CD4-positive, alpha-beta memory T cell (primary cell): ENCODE measurements at regions not wholly inside any gene's neighbourhood (a gene's known extent, or its start where the extent isn't known, plus 50 kb on each side); places are given as distances from the start of the nearest gene placed in this dataset.

Experiments used
- CTCF ChIA-PET: fragments of 350-600 bp; sonication (Branson Sonifier 250); formaldehyde crosslinking; loops from one replicate; lab custom pipeline; 2021; ENCODE audit warnings: inconsistent platforms; ENCODE audit not compliant: partially characterized antibody; lab: Charles Lee
- POLR2A ChIA-PET: fragments of 350-600 bp; sonication (Branson Sonifier 250); formaldehyde crosslinking; loops from one replicate; lab custom pipeline; 2021; ENCODE audit not compliant: partially characterized antibody; lab: Charles Lee
- DNase-seq, 5 donors: peaks; one replicate each; pipeline versions ENCODE4 v3.0.0 to v3.0.0-alpha.2; 2020 to 2022; ENCODE audit warnings: mixed read lengths in 1 of 5
- H3K27ac ChIP-seq: one replicate; pipeline ENCODE4 v1.7.0; 2013; ENCODE audit warnings: low read depth, low read length
- H3K27me3 ChIP-seq: 2 replicates; pipeline ENCODE4 v1.7.0; 2013; ENCODE audit warnings: mild to moderate bottlenecking, low read length, moderate library complexity; ENCODE audit not compliant: insufficient read depth
- H3K36me3 ChIP-seq: 2 replicates; pipeline ENCODE4 v1.7.0; 2013; ENCODE audit warnings: mild to moderate bottlenecking, low read length, moderate library complexity; ENCODE audit not compliant: insufficient read depth
- H3K4me1 ChIP-seq: 2 replicates; pipeline ENCODE4 v1.7.0; 2013; ENCODE audit warnings: mild to moderate bottlenecking, low read length, moderate library complexity; ENCODE audit not compliant: insufficient read depth
- H3K4me3 ChIP-seq, 2 donors: one replicate each; pipeline ENCODE4 v1.7.0; 2013; ENCODE audit warnings: low read length in 2 of 2, mild to moderate bottlenecking in 1 of 2
- H3K9me3 ChIP-seq, 2 donors: one replicate each; pipeline ENCODE4 v1.7.0; 2013; ENCODE audit warnings: low read length in 2 of 2, control low read depth in 1 of 2; ENCODE audit not compliant: control insufficient read depth in 1 of 2
- H3K27ac Mint-ChIP-seq, 7 donors: one replicate each; pipeline ENCODE4 v1.8.0; 2020 to 2021; ENCODE audit warnings: mixed read lengths in 7 of 7, mild to moderate bottlenecking in 6 of 7, inconsistent platforms in 3 of 7, moderate library complexity in 3 of 7
- H3K27me3 Mint-ChIP-seq, 2 donors: one replicate each; pipeline ENCODE4 v1.8.0; 2020 to 2021; ENCODE audit warnings: mixed read lengths in 2 of 2
- H3K36me3 Mint-ChIP-seq, 2 donors: one replicate each; pipeline ENCODE4 v1.8.0; 2020 to 2021; ENCODE audit warnings: mixed read lengths in 2 of 2, inconsistent platforms in 1 of 2, mild to moderate bottlenecking in 1 of 2
- H3K4me1 Mint-ChIP-seq, 4 donors: one replicate each; pipeline ENCODE4 v1.8.0; 2020 to 2021; ENCODE audit warnings: mixed read lengths in 4 of 4, mild to moderate bottlenecking in 1 of 4
- H3K4me3 Mint-ChIP-seq, 8 donors: one replicate each; pipeline ENCODE4 v1.8.0; 2020 to 2021; ENCODE audit warnings: mixed read lengths in 8 of 8, mild to moderate bottlenecking in 7 of 8, moderate library complexity in 6 of 8, inconsistent platforms in 3 of 8
- H3K9me3 Mint-ChIP-seq, 8 donors: one replicate each; pipeline ENCODE4 v1.8.0; 2020 to 2021; ENCODE audit warnings: mixed read lengths in 8 of 8, mild to moderate bottlenecking in 5 of 8, inconsistent platforms in 3 of 8, moderate library complexity in 1 of 8
- intact Hi-C: fragments of 100-400 bp; cut with micrococcal nuclease; formaldehyde crosslinking; loops from one replicate; pipeline ENCODE4 v1.15.1; 2023

- no peak overlapping the region for H3K27ac ChIP-seq
- peaks cover 0 to 8% (median 4%) of the 10 kb centered on the region in 8 donors for H3K9me3 Mint-ChIP-seq
- no peaks in the 10 kb centered on the region for H3K36me3 ChIP-seq
- DNase-seq, result no peak
- intact Hi-C loops, result no loop called here
- no peak overlapping the region for H3K4me3 ChIP-seq
- H3K4me3 Mint-ChIP-seq, result peak overlapping the region in 1 of 8 donors; percentile 51
- CTCF ChIA-PET, result interaction anchor here (1.1 kb wide), 1 partner anchor 16 kb away, joined by 3 read pairs; no protein-coding TSS in a partner anchor
- POLR2A ChIA-PET, result no interaction called here
- no peaks in the 10 kb centered on the region for H3K9me3 ChIP-seq
- no peaks in the 10 kb centered on the region for H3K27me3 ChIP-seq
- H3K27ac Mint-ChIP-seq, result no peak overlapping the region
- H3K27me3 Mint-ChIP-seq, result no peaks in the 10 kb centered on the region
- peaks cover 13 to 21% (median 17%) of the 10 kb centered on the region in 4 donors for H3K4me1 Mint-ChIP-seq
- H3K36me3 Mint-ChIP-seq, result no peaks in the 10 kb centered on the region
- peaks cover 17% of the 10 kb centered on the region for H3K4me1 ChIP-seq
Measured at GRCh38 chr9:20016611-20017010, 227.8 kb upstream of the SLC24A2 start.

- ChIA-PET POLR2A (no interaction called here), CTCF (interaction anchor here (1.1 to 1.3 kb wide), 3 partner anchors 10 to 926 kb away, joined by 3 read pairs; no protein-coding TSS in a partner anchor)
- Mint-ChIP-seq H3K36me3 (no peaks in the 10 kb centered on the region), H3K27me3 (no peaks in the 10 kb centered on the region), H3K27ac (peak overlapping the region in 4 of 7 donors; percentile 38 to 90 (median 67)), H3K4me1 (peaks cover 13 to 21% (median 17%) of the 10 kb centered on the region in 4 donors), H3K4me3 (peak overlapping the region in 4 of 8 donors; percentile 24 to 67 (median 34)), H3K9me3 (peaks cover 5 to 13% (median 9%) of the 10 kb centered on the region in 8 donors)
- no peaks in the 10 kb centered on the region for H3K9me3 ChIP-seq
- intact Hi-C loops, result no loop called here
- no peaks in the 10 kb centered on the region for H3K36me3 ChIP-seq
- no peak overlapping the region for H3K27ac ChIP-seq
- no peaks in the 10 kb centered on the region for H3K27me3 ChIP-seq
- DNase-seq, result peak in 1 of 5 donors; percentile 9
- H3K4me1 ChIP-seq, result peaks cover 17% of the 10 kb centered on the region
- no peak overlapping the region for H3K4me3 ChIP-seq
Measured at GRCh38 chr9:20015427-20015931, 226.6 kb upstream of the SLC24A2 start.

GRCh38 chr9:20014168-20014567 lies 225.3 kb upstream of the SLC24A2 start:
- Histone ChIP-seq H3K36me3 (no peaks in the 10 kb centered on the region), H3K4me1 (peaks cover 17% of the 10 kb centered on the region), H3K27ac (no peak overlapping the region), H3K27me3 (no peaks in the 10 kb centered on the region), H3K4me3 (no peak overlapping the region), H3K9me3 (no peaks in the 10 kb centered on the region)
- no peak for DNase-seq
- POLR2A ChIA-PET, result no interaction called here
- H3K4me1 Mint-ChIP-seq, result peaks cover 13 to 21% (median 17%) of the 10 kb centered on the region in 4 donors
- peaks cover 5 to 13% (median 9%) of the 10 kb centered on the region in 8 donors for H3K9me3 Mint-ChIP-seq
- H3K4me3 Mint-ChIP-seq, result peak overlapping the region in 1 of 8 donors; percentile 27
- no peaks in the 10 kb centered on the region for H3K27me3 Mint-ChIP-seq
- CTCF ChIA-PET, result no interaction called here
- intact Hi-C loops, result no loop called here
- no peak overlapping the region for H3K27ac Mint-ChIP-seq
- no peaks in the 10 kb centered on the region for H3K36me3 Mint-ChIP-seq

GRCh38 chr9:20012232-20012631 lies 223.4 kb upstream of the SLC24A2 start:
- no peak overlapping the region for H3K27ac ChIP-seq
- intact Hi-C loops, result no loop called here
- no peaks in the 10 kb centered on the region for H3K36me3 Mint-ChIP-seq

GRCh38 chr9:20009606-20010005 lies 220.8 kb upstream of the SLC24A2 start:
- ChIA-PET POLR2A (no interaction called here), CTCF (no interaction called here)
- H3K36me3 ChIP-seq, result no peaks in the 10 kb centered on the region
- DNase-seq, result no peak
- Mint-ChIP-seq H3K27ac (no peak overlapping the region), H3K9me3 (peaks cover 4 to 16% (median 9%) of the 10 kb centered on the region in 8 donors), H3K4me1 (peaks cover 1 to 4% (median 3%) of the 10 kb centered on the region in 4 donors), H3K36me3 (no peaks in the 10 kb centered on the region), H3K4me3 (no peak overlapping the region), H3K27me3 (peaks cover 0 to under 1% of the 10 kb centered on the region in 2 donors)
- no peaks in the 10 kb centered on the region for H3K9me3 ChIP-seq
- H3K27ac ChIP-seq, result no peak overlapping the region
- H3K4me1 ChIP-seq, result no peaks in the 10 kb centered on the region
- H3K4me3 ChIP-seq, result no peak overlapping the region
- no peaks in the 10 kb centered on the region for H3K27me3 ChIP-seq
- intact Hi-C loops, result no loop called here

More at GRCh38 chr9:20012232-20012631, 223.4 kb upstream of the SLC24A2 start:
- H3K27me3 ChIP-seq, result no peaks in the 10 kb centered on the region
- no peak for DNase-seq
- ChIA-PET CTCF (no interaction called here), POLR2A (no interaction called here)
- peaks cover 13 to 21% (median 17%) of the 10 kb centered on the region in 4 donors for H3K4me1 Mint-ChIP-seq
- H3K4me3 ChIP-seq, result no peak overlapping the region
- H3K36me3 ChIP-seq, result no peaks in the 10 kb centered on the region
- H3K9me3 ChIP-seq, result no peaks in the 10 kb centered on the region
- no peak overlapping the region for H3K27ac Mint-ChIP-seq
- peaks cover 4 to 16% (median 9%) of the 10 kb centered on the region in 8 donors for H3K9me3 Mint-ChIP-seq
- no peaks in the 10 kb centered on the region for H3K27me3 Mint-ChIP-seq
- H3K4me1 ChIP-seq, result peaks cover 17% of the 10 kb centered on the region
- no peak overlapping the region for H3K4me3 Mint-ChIP-seq

DNA sequence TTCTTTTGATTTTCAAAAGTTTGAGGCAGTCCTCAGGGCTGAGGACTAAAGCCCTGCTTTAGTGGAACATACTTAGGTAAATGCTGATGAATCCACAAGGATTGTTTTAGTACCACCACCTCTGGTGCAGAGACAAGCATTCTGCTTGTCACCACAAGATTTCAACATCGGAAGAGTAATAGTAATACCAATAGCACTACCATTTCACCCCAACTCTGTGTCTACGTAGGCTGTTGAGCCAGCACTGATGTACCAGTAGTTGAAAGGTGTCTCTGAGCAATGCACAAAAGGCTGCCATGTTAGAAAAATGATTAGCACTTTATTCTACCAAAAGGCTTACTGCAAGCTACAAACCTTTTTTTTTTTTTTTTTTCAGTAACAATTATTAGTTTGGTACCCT lies 213.2 kb upstream of the SLC24A2 start:
- H3K36me3 Mint-ChIP-seq, result peaks cover 3 to 7% of the 10 kb centered on the region in 2 donors
- POLR2A ChIA-PET, result no interaction called here
- no peak overlapping the region for H3K4me3 ChIP-seq
- H3K4me1 Mint-ChIP-seq, result peaks cover 10 to 23% (median 16%) of the 10 kb centered on the region in 4 donors
- no peak overlapping the region for H3K4me3 Mint-ChIP-seq
- H3K27me3 ChIP-seq, result no peaks in the 10 kb centered on the region
- H3K27ac ChIP-seq, result no peak overlapping the region
- H3K27ac Mint-ChIP-seq, result no peak overlapping the region
- no peaks in the 10 kb centered on the region for H3K36me3 ChIP-seq
- peaks cover 23% of the 10 kb centered on the region for H3K4me1 ChIP-seq
- peaks cover 0 to 2% of the 10 kb centered on the region in 2 donors for H3K27me3 Mint-ChIP-seq
- DNase-seq, result no peak
- intact Hi-C loops, result no loop called here
- CTCF ChIA-PET, result no interaction called here
- H3K9me3 ChIP-seq, result no peaks in the 10 kb centered on the region
- peaks cover 0 to 11% (median 4%) of the 10 kb centered on the region in 8 donors for H3K9me3 Mint-ChIP-seq

DNA sequence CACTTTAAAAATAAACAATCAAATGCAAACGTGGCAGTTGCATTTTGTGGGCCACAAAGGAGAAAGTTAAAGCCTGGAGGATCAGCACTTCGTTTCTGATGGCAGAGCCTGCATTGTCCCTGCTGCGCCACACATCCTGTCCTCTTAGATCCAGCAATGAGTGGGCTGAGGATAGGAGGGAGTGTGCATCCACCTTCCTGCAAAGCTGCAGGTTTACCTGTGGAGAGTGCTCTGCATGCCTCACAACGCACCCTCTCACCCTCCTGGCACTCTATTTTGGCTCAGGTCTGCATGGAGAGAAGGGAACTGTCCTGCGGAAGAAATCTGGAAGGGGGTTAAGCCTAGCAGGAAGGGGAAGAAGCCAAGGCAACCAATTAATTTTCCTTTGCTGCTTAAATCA lies 212.2 kb upstream of the SLC24A2 start:
- H3K4me1 ChIP-seq, result peaks cover 23% of the 10 kb centered on the region
- Mint-ChIP-seq H3K4me3 (no peak overlapping the region), H3K27me3 (peaks cover 0 to 2% of the 10 kb centered on the region in 2 donors), H3K9me3 (peaks cover 0 to 14% (median 6%) of the 10 kb centered on the region in 8 donors), H3K36me3 (peaks cover 3 to 7% of the 10 kb centered on the region in 2 donors), H3K4me1 (peaks cover 10 to 23% (median 16%) of the 10 kb centered on the region in 4 donors), H3K27ac (no peak overlapping the region)
- no peak overlapping the region for H3K27ac ChIP-seq
- POLR2A ChIA-PET, result no interaction called here
- CTCF ChIA-PET, result no interaction called here
- intact Hi-C loops, result no loop called here
- no peak for DNase-seq
- no peaks in the 10 kb centered on the region for H3K9me3 ChIP-seq
- H3K27me3 ChIP-seq, result no peaks in the 10 kb centered on the region
- no peak overlapping the region for H3K4me3 ChIP-seq
- H3K36me3 ChIP-seq, result no peaks in the 10 kb centered on the region
